AG04450 (cell line): ENCODE measurements at regions not wholly inside any gene's neighbourhood (a gene's known extent, or its start where the extent isn't known, plus 50 kb on each side); places are given as distances from the start of the nearest gene placed in this dataset.
"Not testable (repeated sequence)": the region's sequence is repeated elsewhere in the genome, so short reads cannot be mapped to it uniquely, and the experiment has no call there.

Experiments used
- CTCF ChIA-PET: fragments of 300-600, 350-600 bp; formaldehyde crosslinking; extraction: SDS; loops from one replicate; lab custom pipeline; 2022; ENCODE audit warnings: antibody characterized with exemption, inconsistent platforms; lab: Charles Lee
- POLR2A ChIA-PET: fragments of 350-600 bp; formaldehyde crosslinking; extraction: SDS; loops from one replicate; lab custom pipeline; 2021; ENCODE audit warnings: antibody characterized with exemption, inconsistent platforms; lab: Yijun Ruan, JAX
- DNase-seq: peaks from one replicate; pipeline ENCODE4 v3.0.0-alpha.2; 2011; ENCODE audit warnings: low read depth, low spot score
- H3K27ac ChIP-seq: one replicate; pipeline ENCODE4 v1.5.1; 2012; ENCODE audit warnings: low read depth, low read length, control low read depth
- H3K27me3 ChIP-seq: one replicate; pipeline ENCODE4 v1.6.0; 2012; ENCODE audit warnings: low read length; ENCODE audit not compliant: control insufficient read depth, insufficient read depth
- H3K4me3 ChIP-seq: 2 replicates; pipeline ENCODE4 v1.5.1; 2011; ENCODE audit warnings: mild to moderate bottlenecking, low read depth, low read length, control low read depth
- H3K9me3 ChIP-seq: 2 replicates; pipeline ENCODE4 v1.5.1; 2012; ENCODE audit warnings: low read length; ENCODE audit not compliant: control insufficient read depth, insufficient read depth
- TF ChIP-seq, protein P1 (sequence below): IDR thresholded peaks from 2 replicates; pipeline ENCODE4 v1.5.1; 2011; ENCODE audit warnings: low read depth, low read length, control low read depth, inconsistent platforms

DNA sequence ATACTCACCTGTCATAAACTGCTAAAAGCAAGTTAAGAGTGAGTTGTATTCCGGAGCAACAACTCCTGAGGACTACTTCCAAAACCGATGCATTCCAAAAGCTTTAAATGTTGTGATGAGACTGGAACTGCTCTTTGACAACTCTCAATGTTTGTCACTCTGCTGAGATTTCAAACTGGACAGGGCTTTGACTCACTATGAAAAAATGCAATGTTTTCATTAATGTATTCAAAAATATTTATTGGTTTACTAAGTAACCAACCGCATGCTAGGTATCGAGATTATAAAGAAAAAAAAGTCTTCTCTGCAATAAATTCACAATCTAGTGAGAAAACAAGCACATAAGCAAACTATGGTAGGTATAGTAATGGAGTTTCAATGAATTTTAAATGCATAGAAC, 107.9 kb upstream of the GNAI1 start:
- CTCF ChIA-PET, result interaction anchor here (1.9 kb wide), 1 partner anchor 21 kb away, joined by 5 read pairs; no protein-coding TSS in a partner anchor
- no peaks in the 10 kb centered on the region for H3K27me3 ChIP-seq
- POLR2A ChIA-PET, result no interaction called here
- DNase-seq, result no peak
- TF ChIP-seq, protein P1, sequence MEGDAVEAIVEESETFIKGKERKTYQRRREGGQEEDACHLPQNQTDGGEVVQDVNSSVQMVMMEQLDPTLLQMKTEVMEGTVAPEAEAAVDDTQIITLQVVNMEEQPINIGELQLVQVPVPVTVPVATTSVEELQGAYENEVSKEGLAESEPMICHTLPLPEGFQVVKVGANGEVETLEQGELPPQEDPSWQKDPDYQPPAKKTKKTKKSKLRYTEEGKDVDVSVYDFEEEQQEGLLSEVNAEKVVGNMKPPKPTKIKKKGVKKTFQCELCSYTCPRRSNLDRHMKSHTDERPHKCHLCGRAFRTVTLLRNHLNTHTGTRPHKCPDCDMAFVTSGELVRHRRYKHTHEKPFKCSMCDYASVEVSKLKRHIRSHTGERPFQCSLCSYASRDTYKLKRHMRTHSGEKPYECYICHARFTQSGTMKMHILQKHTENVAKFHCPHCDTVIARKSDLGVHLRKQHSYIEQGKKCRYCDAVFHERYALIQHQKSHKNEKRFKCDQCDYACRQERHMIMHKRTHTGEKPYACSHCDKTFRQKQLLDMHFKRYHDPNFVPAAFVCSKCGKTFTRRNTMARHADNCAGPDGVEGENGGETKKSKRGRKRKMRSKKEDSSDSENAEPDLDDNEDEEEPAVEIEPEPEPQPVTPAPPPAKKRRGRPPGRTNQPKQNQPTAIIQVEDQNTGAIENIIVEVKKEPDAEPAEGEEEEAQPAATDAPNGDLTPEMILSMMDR, result no peak
- no peak overlapping the region for H3K27ac ChIP-seq
- no peak overlapping the region for H3K4me3 ChIP-seq
- H3K9me3 ChIP-seq, result no peaks in the 10 kb centered on the region

DNA sequence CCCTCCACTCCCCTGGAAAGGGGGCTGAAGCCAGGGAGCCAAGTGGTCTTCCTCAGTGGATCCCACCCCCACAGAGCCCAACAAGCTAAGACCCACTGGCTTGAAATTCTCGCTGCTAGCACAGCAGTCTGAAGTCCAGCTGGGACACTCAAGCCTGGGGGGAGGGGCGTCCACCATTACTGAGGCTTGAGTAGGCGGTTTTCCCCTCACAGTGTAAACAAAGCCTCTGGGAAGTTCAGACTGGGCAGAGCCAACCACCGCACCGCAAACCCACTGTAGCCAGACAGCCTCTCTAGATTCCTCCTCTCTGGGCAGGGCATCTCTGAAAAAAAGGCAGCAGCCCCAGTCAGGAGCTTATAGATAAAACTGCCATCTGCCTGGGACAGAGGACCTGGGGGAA, 114.4 kb upstream of the GNAI1 start:
- H3K9me3 ChIP-seq, H3K27me3 ChIP-seq, H3K27ac ChIP-seq, DNase-seq, H3K4me3 ChIP-seq: not testable (repeated sequence)
- ChIA-PET POLR2A (interaction anchor here (0.6 kb wide), 1 partner anchor 85 kb away, joined by 5 read pairs; no protein-coding TSS in a partner anchor), CTCF (interaction anchor here (0.8 to 1.4 kb wide), 4 partner anchors 11 to 747 kb away, joined by 3 to 4 read pairs (median 4); no protein-coding TSS in a partner anchor)

DNA sequence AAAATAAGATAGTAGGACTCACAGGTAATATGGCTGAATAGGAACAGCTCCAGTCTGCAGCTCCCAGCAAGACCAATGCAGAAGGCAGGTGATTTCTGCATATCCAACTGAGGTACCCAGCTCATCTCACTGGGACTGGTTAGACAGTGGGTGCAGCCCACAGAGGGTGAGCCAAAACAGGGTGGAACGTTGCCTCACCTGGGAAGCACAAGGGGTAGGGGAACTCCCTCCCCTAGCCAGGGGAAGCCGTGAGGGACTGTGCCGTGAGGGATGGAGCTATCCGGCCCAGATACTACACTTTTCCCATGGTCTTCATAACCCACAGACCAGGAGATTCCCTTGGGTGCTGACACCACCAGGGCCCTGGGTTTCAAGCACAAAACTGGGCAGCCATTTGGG, 114.8 kb upstream of the GNAI1 start:
- CTCF ChIA-PET, result interaction anchor here (0.8 to 1.4 kb wide), 4 partner anchors 11 to 747 kb away, joined by 3 to 4 read pairs (median 4); no protein-coding TSS in a partner anchor
- H3K4me3 ChIP-seq, POLR2A ChIA-PET, H3K27me3 ChIP-seq, DNase-seq, H3K9me3 ChIP-seq, H3K27ac ChIP-seq: not testable (repeated sequence)

DNA sequence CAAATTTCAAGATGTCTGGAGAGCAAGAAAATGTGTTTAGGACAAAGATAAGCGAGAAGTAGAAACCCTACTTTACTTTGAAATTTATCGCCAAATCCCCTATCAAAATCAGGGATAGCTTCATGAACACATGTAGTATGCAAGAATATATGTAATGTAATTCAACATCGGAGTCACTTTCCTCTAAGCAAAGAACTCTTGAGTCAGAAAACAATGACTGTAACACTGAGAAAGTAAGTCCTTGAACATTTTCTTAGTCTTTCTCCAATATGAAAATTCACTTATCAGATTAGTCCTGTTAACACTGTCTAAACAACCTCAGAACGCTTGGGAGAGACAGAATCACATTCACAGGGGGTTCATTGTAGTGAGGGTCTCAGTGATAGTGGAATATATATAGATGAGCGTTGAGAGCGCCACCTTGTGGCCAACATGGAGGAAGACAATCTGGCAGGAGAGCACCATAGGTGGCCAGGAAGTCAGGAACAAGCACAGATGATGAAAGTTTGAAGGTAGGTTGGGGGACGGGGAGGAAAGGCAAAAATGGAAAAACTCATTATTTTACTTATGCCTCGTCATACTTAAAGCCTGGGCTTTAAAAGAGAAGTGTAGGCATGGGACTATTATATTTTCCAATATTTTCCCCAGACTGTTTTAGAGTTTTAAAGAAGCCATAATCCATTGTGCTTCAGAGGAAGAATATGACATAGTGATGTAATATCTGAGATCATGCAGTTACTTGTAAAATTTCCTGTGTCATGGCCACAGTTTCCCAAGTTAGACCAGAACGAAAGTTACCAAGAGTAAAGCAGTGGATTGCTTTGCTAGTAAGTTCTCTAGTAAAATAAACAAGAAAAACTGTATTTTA, 115.5 kb upstream of the GNAI1 start:
- TF ChIP-seq, protein P1, result peak; percentile 83
- H3K27me3 ChIP-seq, result no peaks in the 10 kb centered on the region
- DNase-seq, result peak; percentile 26
- no peak overlapping the region for H3K4me3 ChIP-seq
- ChIA-PET POLR2A (no interaction called here), CTCF (interaction anchor here (0.6 to 1.5 kb wide), 11 partner anchors 8 to 213 kb away, joined by 3 to 4 read pairs (median 3); no protein-coding TSS in a partner anchor)
- H3K9me3 ChIP-seq, result peaks cover 6% of the 10 kb centered on the region
- H3K27ac ChIP-seq, result no peak overlapping the region

DNA sequence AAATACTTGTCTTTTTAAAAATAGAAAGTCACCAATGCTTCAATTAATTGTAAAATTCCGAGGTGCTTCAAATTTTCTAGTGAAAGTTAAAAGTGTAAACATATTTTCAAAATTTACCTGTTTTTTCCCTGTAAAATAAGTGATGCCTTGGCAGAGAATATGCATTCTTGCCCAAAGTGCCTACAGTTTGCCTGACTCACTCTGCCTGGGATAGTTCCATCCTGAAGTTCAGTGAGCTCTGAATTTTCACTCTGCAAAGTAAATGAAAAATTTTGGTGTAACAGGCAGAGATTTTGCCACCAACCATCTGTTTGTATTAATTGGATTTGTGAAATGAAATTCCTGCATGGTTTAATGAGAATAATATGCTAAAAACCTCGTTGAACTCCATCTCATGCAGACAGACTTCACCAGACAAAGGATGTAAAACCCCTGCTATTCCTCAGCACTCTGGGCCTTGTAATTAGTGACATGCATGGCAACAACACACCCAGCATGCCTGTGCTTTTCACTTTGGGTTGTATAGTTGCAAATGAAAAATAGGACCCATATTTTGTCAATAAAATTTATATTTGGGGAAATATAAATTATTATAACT, 117.4 kb upstream of the GNAI1 start:
- peaks cover 6% of the 10 kb centered on the region for H3K9me3 ChIP-seq
- TF ChIP-seq, protein P1, result no peak
- H3K27ac ChIP-seq, result no peak overlapping the region
- H3K27me3 ChIP-seq, result no peaks in the 10 kb centered on the region
- ChIA-PET CTCF (no interaction called here), POLR2A (no interaction called here)
- DNase-seq, result no peak
- no peak overlapping the region for H3K4me3 ChIP-seq
